Heart left ventricle (tissue), 13 donors: ENCODE measurements at regions not wholly inside any gene's neighbourhood (a gene's known extent, or its start where the extent isn't known, plus 50 kb on each side); places are given as distances from the start of the nearest gene placed in this dataset.

Experiments used
- CTCF ChIP-seq, 12 donors: fragments of 200-600 bp; sonication (generic) in 4 of 12; IDR thresholded peaks; one replicate each; pipeline versions ENCODE4 v1.5.0 to v1.8.0; 2018 to 2022; ENCODE audit warnings: antibody characterized with exemption in 12 of 12, mild to moderate bottlenecking in 5 of 12
- POLR2A ChIP-seq, 2 donors: fragments of 450-650 bp; IDR thresholded peaks; one replicate each; pipeline ENCODE4 v1.6.1; 2017; ENCODE audit warnings: antibody characterized with exemption in 2 of 2, mild to moderate bottlenecking in 2 of 2, moderate library complexity in 2 of 2
- donor health status: ischemic (EF 13 %, LVEDD 7.1; RV severe dilation, severe dysfunction).
- donor health status: DM: no; HTN: yes; CAD: no.
- donor health status: DM: no; HTN: no; CAD: no.
- donor health status: ischemic (EF 25% LVEDD 6.9; RV normal size, moderate dysfunction).
- donor health status: ischemic (EF 25% LVEDD 5.7; RV mildly dilated, moderate dysfunction).
- donor health status: ischemic (EF 35%, LVEDD 5.7; RV mildly dilated, moderate dysfunction).
- donor health status: nonischemic (EF 11% LVEDD 7.7; RV severe dilation, severe dysfunction).
- donor health status: DM: yes; HTN: yes; CAD: no.
- donor health status: PGD.
- donor health status: ischemic (EF 29% LVEDD 5.4; RV normal size, mild dysfunction).
- donor health status: nonischemic (EF 23%, LVEDD 6.1; RV moderate dilation, normal function).

- TF ChIP-seq POLR2A (IDR thresholded peaks at IDR 0.05) (no peak), CTCF (IDR thresholded peaks at IDR 0.05) (no peak)
Measured at GRCh38 chrX:30010471-30010870, 204.9 kb upstream of the MAGEB2 start.
